NT2/D1 (cell line): ENCODE measurements at regions not wholly inside any gene's neighbourhood (a gene's known extent, or its start where the extent isn't known, plus 50 kb on each side); places are given as distances from the start of the nearest gene placed in this dataset.
"Not testable (repeated sequence)": the region's sequence is repeated elsewhere in the genome, so short reads cannot be mapped to it uniquely, and the experiment has no call there.

Experiments used
- DNase-seq: peaks from one replicate; pipeline ENCODE4 v3.0.0-alpha.2; 2011; ENCODE audit warnings: low read depth, low spot score
- H3K27me3 ChIP-seq: 2 replicates; pipeline ENCODE4 v1.6.0; 2011; ENCODE audit warnings: mild to moderate bottlenecking; ENCODE audit not compliant: insufficient read length, insufficient read depth
- H3K36me3 ChIP-seq: 2 replicates; pipeline ENCODE4 v1.6.1; 2011; ENCODE audit warnings: mild to moderate bottlenecking, low read length, mixed read lengths; ENCODE audit not compliant: insufficient read depth, insufficient read length
- H3K4me1 ChIP-seq: 2 replicates; pipeline ENCODE4 v1.5.1; 2011; ENCODE audit not compliant: insufficient read depth, insufficient read length
- H3K4me3 ChIP-seq: 2 replicates; pipeline ENCODE4 v1.5.1; 2011; ENCODE audit warnings: low read depth; ENCODE audit not compliant: insufficient read length
- H3K9ac ChIP-seq: 2 replicates; pipeline ENCODE4 v1.6.0; 2011; ENCODE audit warnings: low read depth; ENCODE audit not compliant: insufficient read length
- H3K9me3 ChIP-seq: 2 replicates; pipeline ENCODE4 v1.5.1; 2011; ENCODE audit warnings: mild to moderate bottlenecking, low read length; ENCODE audit not compliant: insufficient read depth
- SUZ12 ChIP-seq: IDR thresholded peaks from 2 replicates; pipeline ENCODE4 v1.6.1; 2011; ENCODE audit not compliant: insufficient read length, insufficient read depth; ENCODE audit errors: extremely low read depth
- YY1 ChIP-seq: IDR thresholded peaks from 2 replicates; pipeline ENCODE4 v1.6.1; 2011; ENCODE audit not compliant: insufficient read length, insufficient read depth
- ZNF274 ChIP-seq: IDR thresholded peaks from 2 replicates; pipeline ENCODE4 v1.6.1; 2011; ENCODE audit warnings: mild to moderate bottlenecking, low read depth, low read length

DNA sequence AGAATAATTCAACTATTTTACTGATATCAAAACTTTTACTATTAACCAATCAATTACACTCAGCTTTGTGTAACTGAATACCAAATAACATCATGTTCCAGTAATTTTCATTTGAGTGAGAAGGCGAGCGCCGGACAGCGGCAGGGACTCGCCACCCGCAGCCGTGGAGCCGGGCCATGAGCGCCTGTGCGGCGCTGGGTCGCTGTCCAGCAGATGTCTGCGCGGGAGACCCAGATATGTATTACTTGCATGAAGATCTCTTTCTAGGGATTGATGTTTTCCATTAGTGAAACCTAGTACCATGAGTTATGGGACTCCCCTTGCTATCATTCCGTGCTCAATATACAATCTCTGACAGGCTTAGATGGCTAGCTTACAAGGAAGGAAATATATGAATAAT is 245.1 kb upstream of the PRSS16 start:
- no peaks in the 10 kb centered on the region for H3K27me3 ChIP-seq
- no peak overlapping the region for H3K4me3 ChIP-seq
- TF ChIP-seq SUZ12, result no peak
- H3K9me3 ChIP-seq, result no peaks in the 10 kb centered on the region
- H3K36me3 ChIP-seq, result no peaks in the 10 kb centered on the region
- no peak overlapping the region for H3K9ac ChIP-seq
- no peak for DNase-seq
- no peaks in the 10 kb centered on the region for H3K4me1 ChIP-seq

- Histone ChIP-seq H3K27me3 (no peaks in the 10 kb centered on the region), H3K36me3 (no peaks in the 10 kb centered on the region), H3K4me3 (no peak overlapping the region), H3K9me3 (peaks cover 7% of the 10 kb centered on the region; the same call in 1 of the 2 replicates), H3K9ac (no peak overlapping the region), H3K4me1 (no peaks in the 10 kb centered on the region)
- DNase-seq, result no peak
- no peak for TF ChIP-seq YY1
- TF ChIP-seq ZNF274, result no peak
- no peak for TF ChIP-seq SUZ12
Observed at GRCh38 chr6:27007020-27007419, 240.5 kb upstream of the PRSS16 start.

- DNase-seq, H3K9me3 ChIP-seq, H3K9ac ChIP-seq: not testable (repeated sequence)
Observed at GRCh38 chr6:27008613-27009012, 238.9 kb upstream of the PRSS16 start.

GRCh38 chr6:27014053-27014452 is 233.4 kb upstream of the PRSS16 start:
- not testable (repeated sequence) for H3K4me3 ChIP-seq, H3K4me1 ChIP-seq, H3K27me3 ChIP-seq, H3K36me3 ChIP-seq, DNase-seq, H3K9ac ChIP-seq
- peaks cover 22% of the 10 kb centered on the region for H3K9me3 ChIP-seq

More at GRCh38 chr6:27008613-27009012, 238.9 kb upstream of the PRSS16 start:
- H3K4me1 ChIP-seq, H3K36me3 ChIP-seq, H3K4me3 ChIP-seq, H3K27me3 ChIP-seq: not testable (repeated sequence)

DNA sequence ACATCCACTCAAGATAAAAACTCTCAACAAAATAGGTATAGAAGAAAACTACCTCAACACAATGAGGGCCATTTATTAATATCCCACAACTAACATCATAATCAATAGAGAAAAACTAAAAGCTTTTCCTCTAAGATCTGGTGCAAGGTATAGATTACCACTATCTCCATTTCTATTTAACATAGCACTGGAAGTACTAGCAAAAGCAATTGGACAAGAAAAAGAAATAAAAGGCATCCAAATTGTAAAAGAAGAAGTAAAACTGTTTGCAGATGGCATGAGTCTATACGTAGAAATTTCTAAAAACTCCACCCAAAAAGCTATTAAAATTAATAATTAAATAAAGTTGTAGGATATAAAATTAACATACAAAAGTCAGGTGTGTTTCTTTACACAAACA is 230.8 kb upstream of the PRSS16 start:
- DNase-seq, result no peak
- H3K4me3 ChIP-seq, result no peak overlapping the region
- H3K4me1 ChIP-seq, result peaks cover 2% of the 10 kb centered on the region
- peaks cover 22% of the 10 kb centered on the region for H3K9me3 ChIP-seq
- H3K9ac ChIP-seq, result no peak overlapping the region
- no peaks in the 10 kb centered on the region for H3K36me3 ChIP-seq
- TF ChIP-seq YY1, result no peak
- no peaks in the 10 kb centered on the region for H3K27me3 ChIP-seq

- H3K36me3 ChIP-seq, DNase-seq, H3K4me1 ChIP-seq, H3K9ac ChIP-seq, H3K27me3 ChIP-seq: not testable (repeated sequence)
- H3K4me3 ChIP-seq, result peak overlapping the region; percentile 77
- H3K9me3 ChIP-seq, result peaks cover 22% of the 10 kb centered on the region
Observed at GRCh38 chr6:27018401-27018800, 229.1 kb upstream of the PRSS16 start.

DNA sequence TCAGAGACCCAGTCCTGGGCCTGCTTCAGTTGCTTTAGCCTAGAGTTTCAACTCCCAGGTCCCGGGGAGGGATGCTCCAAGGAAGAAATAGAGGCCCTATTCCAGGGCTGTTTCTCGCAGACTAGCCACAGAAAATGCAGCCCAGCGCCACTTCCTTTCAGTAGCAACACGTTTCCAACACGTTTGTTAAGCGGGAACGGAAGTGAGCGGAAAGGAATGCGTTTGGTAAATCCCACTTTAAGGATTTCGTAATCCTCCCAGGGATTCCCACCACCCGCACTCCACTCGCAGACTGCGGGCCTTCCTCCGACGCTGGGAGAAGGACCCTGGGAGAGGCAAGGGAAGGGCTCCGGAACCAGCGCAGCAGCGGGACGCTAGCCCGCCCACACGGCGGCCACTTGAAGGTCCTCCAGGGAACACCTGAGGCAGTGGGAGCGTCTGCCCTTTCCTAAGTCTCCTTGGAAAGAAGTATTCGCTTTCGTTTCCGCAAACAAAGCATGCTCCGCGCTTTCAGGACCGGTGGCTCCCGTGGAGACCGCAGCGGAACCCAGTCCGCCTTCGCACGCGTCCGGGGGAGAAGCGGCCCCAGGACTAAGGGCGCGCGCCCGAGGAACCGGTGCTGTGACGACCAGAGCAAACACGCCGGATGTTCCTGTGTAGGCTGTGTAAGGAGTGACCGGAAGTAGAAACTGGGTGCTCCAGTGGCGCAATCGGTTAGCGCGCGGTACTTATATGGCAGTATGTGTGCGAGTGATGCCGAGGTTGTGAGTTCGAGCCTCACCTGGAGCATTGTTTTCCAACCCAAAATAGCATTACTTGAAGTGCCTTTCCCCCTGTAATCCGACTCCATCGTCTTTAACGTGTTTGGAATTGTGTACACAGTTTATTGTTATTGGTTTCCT is 227.6 kb upstream of the PRSS16 start:
- peak overlapping the region; percentile 86 for H3K9ac ChIP-seq
- no peaks in the 10 kb centered on the region for H3K36me3 ChIP-seq
- peaks cover 22% of the 10 kb centered on the region for H3K9me3 ChIP-seq
- H3K4me1 ChIP-seq, result peaks cover 2% of the 10 kb centered on the region
- DNase-seq, result peak; percentile 54
- peak overlapping the region; percentile 77 for H3K4me3 ChIP-seq
- H3K27me3 ChIP-seq, result no peaks in the 10 kb centered on the region
- no peak for TF ChIP-seq SUZ12
- no peak for TF ChIP-seq ZNF274
- no peak for TF ChIP-seq YY1

DNA sequence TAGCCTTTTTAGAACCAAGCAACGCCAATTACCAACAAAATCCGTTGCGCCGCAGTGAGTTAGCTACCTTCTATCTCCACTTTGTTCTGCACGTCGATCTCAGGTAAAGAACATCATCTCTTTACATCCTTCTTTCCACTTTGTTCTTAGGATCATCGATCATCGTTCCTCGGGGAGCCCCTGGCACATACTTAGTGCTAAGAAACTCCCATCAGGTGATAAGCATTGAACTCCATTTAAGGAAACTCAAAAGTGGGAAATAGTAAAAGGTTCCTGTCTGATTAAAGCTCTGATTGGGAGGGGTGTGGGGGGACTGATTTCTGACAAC is 227.0 kb upstream of the PRSS16 start:
- peak overlapping the region; percentile 37 for H3K9ac ChIP-seq
- H3K4me1 ChIP-seq, result peaks cover 2% of the 10 kb centered on the region
- TF ChIP-seq ZNF274, result no peak
- TF ChIP-seq SUZ12, result no peak
- TF ChIP-seq YY1, result no peak
- H3K36me3 ChIP-seq, result no peaks in the 10 kb centered on the region
- H3K27me3 ChIP-seq, result no peaks in the 10 kb centered on the region
- peaks cover 22% of the 10 kb centered on the region for H3K9me3 ChIP-seq
- no peak for DNase-seq
- H3K4me3 ChIP-seq, result peak overlapping the region; percentile 77
